HG02885 (cell line): ENCODE measurements at regions not wholly inside any gene's neighbourhood (a gene's known extent, or its start where the extent isn't known, plus 50 kb on each side); places are given as distances from the start of the nearest gene placed in this dataset.
"Not testable (repeated sequence)": the region's sequence is repeated elsewhere in the genome, so short reads cannot be mapped to it uniquely, and the experiment has no call there.

Source experiments
- ATAC-seq: cut with Tn5 transposase; IDR thresholded peaks from one replicate; pipeline ENCODE4 v1.9.1; 2021; ENCODE audit warnings: mild to moderate bottlenecking; ENCODE audit not compliant: unreplicated experiment, poor library complexity

DNA sequence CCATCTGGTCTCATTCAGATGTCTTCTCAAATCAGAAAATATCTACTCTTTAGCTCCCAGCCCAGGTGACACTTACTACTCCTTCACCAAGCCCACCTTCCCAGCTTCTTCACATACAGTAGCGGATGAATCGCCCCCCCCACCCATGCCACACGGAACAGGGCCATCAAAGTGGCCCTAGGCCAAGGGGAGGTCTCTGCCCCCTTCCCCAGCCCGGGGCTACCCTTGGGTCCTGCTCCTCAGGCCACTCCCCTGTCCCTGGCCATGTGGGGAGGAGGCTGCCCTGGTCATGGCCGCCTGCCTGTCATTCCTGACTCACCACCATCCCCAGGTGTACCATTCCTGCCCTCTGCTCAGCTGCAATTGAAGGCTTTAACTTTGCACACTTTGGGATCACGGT lies 142.8 kb downstream of the NECTIN1 start:
- no peak for ATAC-seq

DNA sequence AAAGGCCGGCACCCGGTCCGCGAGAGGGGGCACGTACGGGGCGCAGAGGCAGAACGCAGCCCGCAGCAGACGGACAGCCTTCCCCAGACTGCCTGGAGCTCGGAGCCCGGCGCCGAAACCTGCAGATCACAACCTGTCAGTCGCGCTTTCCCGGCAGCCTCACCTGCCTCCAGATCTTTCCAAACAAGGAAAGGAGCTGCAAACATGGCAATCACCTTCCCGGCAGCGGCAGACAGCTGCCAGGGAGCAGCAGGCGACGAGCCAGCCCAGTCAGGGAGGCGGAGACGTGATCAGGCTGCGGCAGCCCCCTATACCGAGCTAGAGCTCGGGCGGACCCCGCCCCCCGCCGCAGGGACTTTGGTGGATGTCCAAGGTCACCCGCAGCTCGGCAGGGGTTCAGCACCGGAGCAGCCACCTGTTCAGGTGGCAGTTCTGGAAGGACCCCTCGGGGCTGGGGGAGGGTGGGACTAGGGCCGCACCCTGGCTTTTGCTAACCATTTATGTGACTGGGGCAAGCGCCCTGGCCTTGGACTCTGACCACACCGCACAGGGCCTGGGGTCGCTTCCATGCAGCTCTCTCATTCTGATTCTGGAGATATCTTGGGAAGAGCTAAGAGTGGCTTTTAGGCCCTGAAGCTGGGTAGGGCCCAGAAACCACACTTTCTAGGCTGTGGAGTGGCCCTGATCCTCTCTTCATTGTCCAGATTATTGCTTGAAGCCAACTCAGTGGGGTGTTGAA lies 143.8 kb downstream of the NECTIN1 start:
- ATAC-seq = no peak

DNA sequence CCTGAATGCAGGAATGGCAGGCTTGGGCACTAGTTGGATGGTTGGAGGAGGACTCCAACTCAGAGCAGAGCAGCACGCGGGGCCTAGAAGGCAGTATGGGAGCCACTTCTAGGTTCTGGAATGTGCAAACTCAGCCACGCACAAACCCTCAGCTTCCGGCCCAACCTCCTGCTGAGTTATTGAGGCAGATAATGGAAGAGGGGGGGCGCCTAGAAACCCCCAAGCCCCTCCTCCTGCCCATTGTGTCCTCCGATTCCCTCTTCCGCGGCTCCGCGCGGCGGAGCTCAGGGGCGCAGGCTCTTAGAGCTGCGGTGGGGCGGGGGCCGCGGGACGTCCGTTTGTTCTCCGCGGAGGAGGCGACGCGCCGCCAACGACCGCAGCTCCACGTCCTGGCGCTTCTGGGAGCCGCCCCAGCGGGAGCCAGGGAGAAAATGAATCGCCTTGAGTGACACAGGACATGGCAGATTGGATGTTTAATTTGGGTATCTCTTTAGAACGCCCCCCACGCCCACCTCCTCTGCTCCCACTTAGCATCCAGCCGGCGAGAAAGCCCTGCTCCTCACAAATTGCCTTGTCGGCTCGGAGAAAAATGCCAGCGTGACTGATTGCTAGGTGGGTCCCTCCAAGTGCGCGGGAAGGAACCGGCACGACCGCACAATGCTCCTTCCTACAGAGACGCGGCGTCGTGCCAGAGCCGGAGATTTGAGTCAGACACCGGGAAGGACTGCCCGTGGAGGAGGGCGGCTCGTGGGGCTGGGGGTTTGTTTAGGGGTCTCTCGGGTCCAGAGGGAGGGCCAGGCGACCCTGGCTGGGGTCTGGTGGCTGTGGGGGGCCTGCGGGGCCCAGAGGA lies 144.6 kb downstream of the NECTIN1 start:
- no peak for ATAC-seq

GRCh38 chr11:119583585-119583984 lies 145.4 kb downstream of the NECTIN1 start:
- no peak for ATAC-seq

- ATAC-seq = not testable (repeated sequence)
These were observed 147.6 kb downstream of the NECTIN1 start for GRCh38 chr11:119581396-119581795.

- no peak for ATAC-seq
These were observed 148.2 kb downstream of the NECTIN1 start for GRCh38 chr11:119580751-119581150.

GRCh38 chr11:119580081-119580480 lies 148.9 kb downstream of the NECTIN1 start:
- ATAC-seq = no peak

GRCh38 chr11:119578521-119579191 lies 150.3 kb downstream of the NECTIN1 start:
- no peak for ATAC-seq

DNA sequence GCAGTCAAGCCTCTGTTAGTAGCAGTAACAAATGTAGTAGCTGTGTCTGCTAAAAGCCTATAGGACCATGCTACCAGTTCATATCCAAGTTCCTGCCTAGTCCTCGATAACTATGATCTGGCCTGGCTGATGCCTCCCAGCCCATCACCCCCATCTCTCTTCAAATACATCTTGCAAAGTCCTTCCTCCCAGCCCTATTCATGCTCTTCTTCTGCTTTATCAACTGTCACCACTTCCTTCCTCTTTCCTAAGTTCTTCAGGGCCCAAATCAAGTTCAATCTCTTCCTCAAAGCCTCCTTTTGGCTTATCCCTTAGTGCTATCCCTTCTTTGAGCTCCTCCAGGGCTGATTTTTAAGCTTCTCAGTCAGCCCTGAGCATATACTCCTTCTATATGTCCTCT lies 150.9 kb upstream of the THY1 start:
- no peak for ATAC-seq

DNA sequence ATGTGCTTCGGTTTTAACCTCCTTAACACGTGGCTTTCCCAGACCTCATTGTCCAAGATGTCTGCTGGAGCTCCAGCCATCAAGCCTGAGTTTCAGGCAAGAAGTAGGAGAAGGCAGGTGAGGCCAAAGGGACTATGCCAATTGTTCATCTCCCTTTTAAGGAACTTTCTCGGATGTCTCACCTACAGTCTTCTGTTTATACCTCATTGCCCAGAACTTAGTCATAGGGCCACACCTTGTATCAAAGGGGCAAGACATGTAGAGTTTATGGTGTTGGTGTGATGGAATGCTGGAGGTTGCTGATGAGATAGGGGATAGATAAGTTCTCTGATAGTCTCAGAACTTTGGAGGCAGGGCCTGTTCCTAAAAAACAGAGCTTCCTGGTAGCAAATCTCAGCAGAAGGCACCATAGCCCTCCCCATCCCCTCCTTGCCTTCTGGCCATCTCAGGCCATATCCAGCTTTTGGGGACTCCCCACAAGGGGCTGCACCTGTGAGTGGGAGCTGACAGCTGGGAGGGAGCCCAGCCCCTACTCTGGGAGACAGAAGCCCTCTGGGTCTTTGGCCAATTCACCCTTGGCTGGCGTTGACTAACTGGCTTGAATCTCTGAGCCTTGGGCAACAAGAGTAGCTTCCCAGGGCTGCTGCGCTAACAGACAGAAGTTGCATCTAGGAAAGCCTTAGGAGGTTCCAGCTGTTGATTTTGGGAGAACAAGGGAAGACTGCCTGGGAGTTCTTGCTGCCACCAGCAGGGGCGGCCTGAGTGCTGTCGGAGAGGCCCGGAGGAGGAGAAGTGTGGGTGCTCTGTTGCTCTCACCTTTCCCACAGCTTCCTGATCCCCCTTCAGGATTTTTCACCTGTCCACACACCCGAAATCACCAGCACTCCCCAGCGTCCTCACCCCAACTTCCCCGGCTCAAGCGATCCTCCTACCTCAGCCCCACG lies 149.8 kb upstream of the THY1 start:
- ATAC-seq = no peak

GRCh38 chr11:119571311-119571710 lies 148.3 kb upstream of the THY1 start:
- ATAC-seq = no peak

- no peak for ATAC-seq
These were observed 145.0 kb upstream of the THY1 start for GRCh38 chr11:119567688-119568582.

DNA sequence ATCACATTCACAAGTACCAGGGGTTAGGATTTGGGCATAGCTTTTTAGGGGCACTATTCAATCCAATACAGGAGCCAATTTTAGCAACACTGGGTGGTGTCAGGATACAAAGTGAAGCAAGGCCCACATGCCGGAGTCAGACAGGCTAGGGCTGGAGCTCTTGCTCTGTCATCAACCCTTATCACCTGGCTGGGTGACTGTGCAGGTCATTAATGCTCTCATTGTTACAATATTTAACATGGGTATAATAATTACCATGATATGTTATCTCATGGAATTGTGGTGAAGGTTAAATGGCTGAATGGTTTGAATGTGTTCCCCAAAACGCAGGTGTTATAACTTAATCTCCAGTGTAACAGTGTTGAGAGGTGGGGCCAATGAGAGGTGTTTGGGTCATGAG lies 143.3 kb upstream of the THY1 start:
- no peak for ATAC-seq

DNA sequence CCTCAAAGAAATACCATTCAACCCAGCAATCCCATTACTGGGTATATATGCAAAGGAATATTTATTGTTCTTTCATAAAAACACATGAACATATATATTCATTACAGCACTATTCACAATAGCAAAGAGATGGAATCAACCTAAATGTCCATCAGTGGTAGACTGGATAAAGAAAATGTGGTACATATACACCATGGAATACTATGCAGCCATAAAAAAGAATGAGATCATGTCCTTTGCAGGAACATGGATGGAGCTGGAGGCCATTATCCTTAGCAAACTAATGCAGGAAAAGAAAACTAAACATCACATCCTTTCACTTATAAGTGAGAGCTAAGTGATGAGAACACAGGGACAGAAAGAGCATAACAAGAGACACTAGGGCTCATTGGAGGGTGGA lies 142.7 kb upstream of the THY1 start:
- not testable (repeated sequence) for ATAC-seq

DNA sequence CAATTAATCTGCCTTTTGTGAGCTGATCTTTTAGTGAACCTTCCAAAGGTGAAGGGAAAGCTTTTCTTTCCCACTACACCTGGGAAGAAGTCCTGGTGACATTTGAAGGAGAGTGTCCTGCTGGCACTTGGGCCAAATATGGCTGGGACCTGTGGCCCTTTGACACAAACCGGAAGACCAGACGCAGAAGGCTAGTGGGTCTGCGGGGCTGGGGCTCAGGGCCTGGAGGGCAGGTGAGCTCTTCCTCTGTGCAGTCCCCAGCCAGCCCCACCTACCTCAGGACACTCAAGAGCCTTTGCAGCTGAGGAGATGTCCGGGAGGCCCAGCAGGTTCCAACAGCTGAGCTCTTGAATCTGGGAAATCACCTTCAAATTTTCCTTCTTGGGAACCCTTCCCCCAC lies 138.0 kb upstream of the THY1 start:
- no peak for ATAC-seq

DNA sequence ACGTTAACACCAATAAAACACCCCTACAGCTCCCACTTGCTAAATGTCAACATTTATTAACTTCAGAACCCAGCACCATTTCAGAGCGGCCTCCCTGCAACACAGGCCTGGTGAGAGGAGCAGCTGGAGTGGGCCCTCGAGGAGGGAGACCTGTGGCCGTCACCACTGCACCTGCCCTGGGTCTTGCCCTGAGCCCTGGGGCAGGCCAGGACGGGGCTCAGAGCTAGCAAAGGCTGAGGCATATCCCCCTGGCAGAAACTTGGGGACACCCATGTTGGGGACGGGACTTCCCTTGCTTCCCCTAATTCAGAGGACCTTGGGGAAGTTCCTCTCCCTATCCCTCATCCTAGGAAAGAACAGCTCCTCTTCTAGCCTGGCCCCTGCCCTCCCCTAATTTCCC lies 137.3 kb upstream of the THY1 start:
- no peak for ATAC-seq

GRCh38 chr11:119552106-119552485 lies 129.1 kb upstream of the THY1 start:
- ATAC-seq = no peak

GRCh38 chr11:119551420-119552105 lies 128.6 kb upstream of the THY1 start:
- ATAC-seq = no peak
